HUES6 (cell line): ENCODE measurements at regions not wholly inside any gene's neighbourhood (a gene's known extent, or its start where the extent isn't known, plus 50 kb on each side); places are given as distances from the start of the nearest gene placed in this dataset.
A peak's percentile ranks its signal among the peaks of the same experiment; 100 is the strongest.

Experiments used
- H3K27ac ChIP-seq: 2 replicates; pipeline ENCODE4 v1.7.0; 2013; ENCODE audit warnings: low read depth, mild to moderate bottlenecking, low read length, inconsistent platforms
- H3K27me3 ChIP-seq: 2 replicates; pipeline ENCODE4 v1.6.1; 2013; ENCODE audit warnings: low read length; ENCODE audit not compliant: control insufficient read depth, insufficient read depth
- H3K36me3 ChIP-seq: 2 replicates; pipeline ENCODE4 v1.6.1; 2013; ENCODE audit warnings: low read length; ENCODE audit not compliant: control insufficient read depth, insufficient read depth
- H3K4me1 ChIP-seq: 2 replicates; pipeline ENCODE4 v1.6.1; 2013; ENCODE audit warnings: low read length; ENCODE audit not compliant: control insufficient read depth, insufficient read depth
- H3K4me3 ChIP-seq: 2 replicates; pipeline ENCODE4 v1.5.1; 2013; ENCODE audit warnings: low read depth, low read length
- H3K9ac ChIP-seq: one replicate; pipeline ENCODE4 v1.6.1; 2013; ENCODE audit warnings: mild to moderate bottlenecking, low read length
- H3K9me3 ChIP-seq: 2 replicates; pipeline ENCODE4 v1.6.1; 2013; ENCODE audit warnings: low read depth, low read length; ENCODE audit not compliant: control insufficient read depth, insufficient read depth

DNA sequence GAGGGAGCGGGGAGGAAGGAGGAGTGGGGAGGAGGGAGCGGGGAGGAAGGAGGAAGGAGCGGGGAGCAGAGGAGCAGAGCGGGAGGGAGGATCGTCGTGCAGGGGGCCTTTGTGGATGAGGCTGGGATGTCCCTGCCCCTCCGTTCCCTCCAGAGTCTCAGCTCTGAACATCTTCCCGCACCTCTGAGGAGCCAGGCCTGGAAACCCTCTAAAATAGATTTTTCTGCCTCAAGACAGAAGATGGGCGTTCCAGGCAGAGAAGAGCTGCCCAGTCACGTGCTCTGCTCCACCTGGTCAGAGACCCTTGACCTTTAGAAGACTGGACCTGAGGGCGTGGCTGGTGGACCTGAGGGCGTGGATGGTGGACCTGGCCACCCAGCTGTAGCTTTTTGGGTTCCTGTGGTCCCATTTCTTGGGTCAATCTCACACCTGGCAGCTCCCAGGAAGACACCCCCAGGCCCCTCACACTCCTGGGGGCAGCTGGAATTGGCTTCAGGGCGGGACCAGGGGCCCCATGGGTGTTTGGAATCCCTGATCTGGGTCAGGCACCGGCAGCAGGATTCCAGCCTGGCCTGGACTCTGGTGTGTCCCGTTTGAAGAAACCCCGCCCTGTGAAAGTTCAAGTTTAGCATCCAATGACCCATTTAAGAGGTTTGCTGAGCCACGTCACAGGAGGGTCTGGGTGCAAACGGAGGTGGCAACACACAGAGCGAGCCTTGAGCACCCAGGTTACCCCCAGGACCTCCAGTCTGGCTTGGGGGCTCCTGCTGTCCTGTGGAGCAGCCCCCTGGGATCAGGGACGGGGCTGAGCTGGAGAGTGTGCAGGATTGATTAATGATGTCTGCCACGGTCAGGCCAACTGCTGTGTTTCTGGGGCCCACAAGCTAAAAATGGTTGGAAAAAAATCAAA lies 96.9 kb upstream of the BHLHE23 start:
- peaks cover 7% of the 10 kb centered on the region for H3K4me1 ChIP-seq
- H3K9ac ChIP-seq = no peak overlapping the region
- H3K4me3 ChIP-seq = no peak overlapping the region
- H3K36me3 ChIP-seq = no peaks in the 10 kb centered on the region
- no peak overlapping the region for H3K27ac ChIP-seq
- peaks cover 62% of the 10 kb centered on the region for H3K27me3 ChIP-seq
- peaks cover 15% of the 10 kb centered on the region for H3K9me3 ChIP-seq

DNA sequence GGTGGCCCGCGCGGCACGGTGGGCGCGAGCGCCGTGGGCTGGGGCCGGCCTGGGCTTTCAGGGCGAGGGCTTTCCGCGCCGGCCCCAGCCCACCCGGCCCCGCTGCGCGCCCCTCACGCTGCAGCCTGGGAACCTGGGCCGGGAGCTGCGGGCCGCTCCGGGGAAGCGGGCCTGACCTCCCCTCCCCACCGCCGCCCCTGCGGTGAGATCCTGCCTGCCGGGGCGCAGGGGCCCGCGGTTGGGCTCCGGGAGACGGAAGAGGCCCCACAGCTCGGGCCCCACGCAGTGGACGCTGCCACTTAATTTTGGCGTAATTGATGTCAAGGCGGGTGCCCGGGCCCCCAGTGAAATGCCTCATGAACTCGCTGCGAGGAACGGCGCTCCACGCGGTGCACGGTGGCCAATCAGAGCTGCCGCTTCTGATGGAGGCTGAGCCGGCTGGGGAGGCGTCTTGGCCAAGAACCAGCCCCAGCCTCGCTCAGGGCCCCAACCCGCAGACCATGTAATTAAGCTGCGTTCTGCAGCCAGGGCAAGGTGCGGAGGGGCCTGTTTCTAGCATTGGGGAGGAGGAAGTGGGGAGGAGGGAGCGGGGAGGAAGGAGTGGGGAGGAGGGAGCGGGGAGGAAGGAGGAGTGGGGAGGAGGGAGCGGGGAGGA lies 96.1 kb upstream of the BHLHE23 start:
- Histone ChIP-seq H3K4me3 (peak overlapping the region; percentile 76), H3K9ac (no peak overlapping the region), H3K27ac (no peak overlapping the region), H3K36me3 (no peaks in the 10 kb centered on the region), H3K4me1 (peaks cover 7% of the 10 kb centered on the region), H3K27me3 (peaks cover 69% of the 10 kb centered on the region), H3K9me3 (peaks cover 9% of the 10 kb centered on the region)

DNA sequence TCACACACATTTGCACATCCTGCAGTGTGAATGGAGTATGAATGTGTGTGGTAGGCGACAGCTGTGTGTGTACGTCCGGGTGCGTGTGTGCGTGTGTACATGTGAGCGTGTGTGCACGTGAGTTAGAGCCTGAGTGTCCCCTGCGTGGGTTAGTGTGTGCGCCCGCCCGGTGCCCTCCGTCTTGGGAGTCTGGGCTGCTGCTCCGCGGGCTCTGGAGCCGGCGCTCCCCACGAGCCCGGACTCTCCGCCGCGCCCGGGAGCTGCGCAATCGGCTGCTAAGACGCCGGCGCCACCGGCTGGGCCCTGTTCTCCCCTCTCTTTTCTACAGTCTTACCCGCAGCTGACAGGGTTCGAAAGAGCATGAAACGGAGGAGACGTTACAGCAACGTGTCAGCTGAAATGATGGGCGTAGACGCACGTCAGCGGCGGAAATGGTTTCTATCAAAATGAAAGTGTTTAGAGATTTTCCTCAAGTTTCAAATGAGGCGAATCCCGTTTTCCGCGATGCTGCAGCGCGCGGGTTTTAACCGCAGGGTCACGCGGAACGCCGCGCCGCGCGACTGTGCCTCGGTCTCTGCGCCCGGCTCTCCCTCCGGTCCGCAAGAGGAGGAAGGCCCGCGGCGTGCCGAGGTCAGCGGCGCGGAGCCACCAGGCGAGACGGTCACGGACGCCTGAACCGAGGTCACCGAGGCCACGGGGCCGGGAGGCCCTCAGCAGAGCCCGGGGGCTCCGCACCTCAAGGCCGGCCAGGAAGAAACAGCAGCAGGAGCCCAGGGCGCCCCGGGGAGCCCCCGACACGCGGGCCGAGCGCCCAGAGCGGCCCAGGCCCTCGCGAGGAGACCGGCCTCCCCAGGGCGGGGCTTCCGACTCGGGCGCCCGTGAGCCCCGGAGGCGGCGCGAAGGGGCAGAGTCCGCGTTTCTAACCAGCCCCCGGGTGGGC lies 95.3 kb upstream of the BHLHE23 start:
- peak overlapping the region; percentile 4 for H3K9ac ChIP-seq
- H3K4me1 ChIP-seq = peaks cover 7% of the 10 kb centered on the region
- H3K27me3 ChIP-seq = peaks cover 76% of the 10 kb centered on the region
- H3K4me3 ChIP-seq = peak overlapping the region; percentile 76
- no peaks in the 10 kb centered on the region for H3K36me3 ChIP-seq
- peaks cover 4% of the 10 kb centered on the region for H3K9me3 ChIP-seq
- H3K27ac ChIP-seq = no peak overlapping the region

DNA sequence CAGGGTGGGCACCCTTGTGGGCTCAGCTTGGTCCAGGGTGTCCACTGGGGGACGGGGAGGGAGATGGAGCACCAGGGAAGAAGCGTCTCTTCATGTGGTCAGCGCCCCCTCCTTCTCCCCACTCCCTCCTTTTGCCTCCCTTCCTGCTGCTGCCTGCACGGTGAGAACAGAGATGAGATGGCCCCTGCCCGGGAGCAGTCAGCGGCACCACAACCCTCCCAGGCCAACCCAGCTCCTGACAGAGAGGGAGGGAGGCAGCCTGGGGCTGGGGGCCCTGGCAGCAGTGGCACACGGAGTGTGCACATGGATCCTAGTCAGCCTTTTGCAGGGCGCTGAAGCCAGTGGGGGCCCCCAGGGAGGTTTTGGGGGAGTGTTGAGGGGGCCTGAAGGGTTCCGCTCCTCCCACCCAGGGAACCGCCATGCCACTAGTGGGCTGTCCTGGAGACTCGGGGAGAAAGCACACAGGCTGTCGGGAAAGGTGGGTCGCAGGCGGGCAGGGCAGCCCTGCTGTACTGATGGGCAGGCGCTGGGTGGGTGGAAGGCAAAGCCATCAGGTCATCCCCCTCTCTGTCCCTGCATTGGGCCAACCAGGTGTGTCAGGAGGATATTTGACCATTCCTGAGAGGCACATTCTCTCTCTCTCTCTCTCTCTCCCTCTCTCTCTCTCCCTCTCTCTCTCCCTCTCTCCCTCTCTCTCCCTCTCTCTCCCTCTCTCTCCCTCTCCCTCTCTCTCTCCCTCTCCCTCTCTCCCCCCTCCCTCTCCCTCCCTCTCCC lies 94.3 kb upstream of the BHLHE23 start:
- H3K36me3 ChIP-seq = no peaks in the 10 kb centered on the region
- H3K4me3 ChIP-seq = peak overlapping the region; percentile 76
- no peak overlapping the region for H3K9ac ChIP-seq
- H3K27me3 ChIP-seq = peaks cover 85% of the 10 kb centered on the region
- no peak overlapping the region for H3K27ac ChIP-seq
- peaks cover 7% of the 10 kb centered on the region for H3K4me1 ChIP-seq
- H3K9me3 ChIP-seq = no peaks in the 10 kb centered on the region

DNA sequence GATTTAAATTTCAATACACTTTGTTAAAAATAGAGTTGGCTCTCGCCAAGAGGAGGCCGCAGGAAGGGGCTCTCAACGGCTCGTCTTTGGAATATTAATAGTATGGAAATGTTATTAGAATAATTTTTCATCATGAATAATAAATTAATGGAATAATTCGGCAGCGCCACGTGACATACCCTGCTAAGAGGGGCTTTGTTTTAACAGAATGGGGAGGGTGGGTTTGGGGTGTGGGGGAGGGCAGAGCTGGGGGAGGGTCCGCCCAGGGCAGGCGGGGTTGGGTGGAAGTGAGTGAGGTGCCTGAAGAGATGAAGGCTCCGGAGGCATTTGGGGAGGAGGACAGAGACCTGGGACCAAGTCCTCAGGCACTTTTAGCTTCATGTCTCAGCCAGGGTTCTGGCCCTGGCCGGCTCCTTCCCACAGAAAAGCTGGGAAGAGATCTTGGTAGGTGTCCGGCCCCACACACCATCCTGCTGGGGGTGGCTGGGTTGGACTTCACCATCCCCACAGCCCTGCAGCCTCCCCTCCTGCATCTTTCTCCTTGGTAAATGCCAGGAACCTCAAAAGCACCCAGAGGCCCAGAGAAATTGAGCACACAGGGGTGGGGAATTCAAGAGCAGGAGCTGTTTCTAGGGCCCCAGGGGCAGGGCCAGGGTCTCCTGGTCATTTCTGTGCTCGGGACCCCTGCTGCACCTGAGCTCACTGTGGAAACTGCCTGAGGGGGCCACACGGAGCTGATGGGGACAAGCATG lies 93.6 kb upstream of the BHLHE23 start:
- peaks cover 85% of the 10 kb centered on the region for H3K27me3 ChIP-seq
- H3K36me3 ChIP-seq = no peaks in the 10 kb centered on the region
- H3K9ac ChIP-seq = no peak overlapping the region
- H3K27ac ChIP-seq = no peak overlapping the region
- no peaks in the 10 kb centered on the region for H3K9me3 ChIP-seq
- H3K4me1 ChIP-seq = peaks cover 7% of the 10 kb centered on the region
- peak overlapping the region; percentile 18; the same call in 1 of the 2 replicates for H3K4me3 ChIP-seq

DNA sequence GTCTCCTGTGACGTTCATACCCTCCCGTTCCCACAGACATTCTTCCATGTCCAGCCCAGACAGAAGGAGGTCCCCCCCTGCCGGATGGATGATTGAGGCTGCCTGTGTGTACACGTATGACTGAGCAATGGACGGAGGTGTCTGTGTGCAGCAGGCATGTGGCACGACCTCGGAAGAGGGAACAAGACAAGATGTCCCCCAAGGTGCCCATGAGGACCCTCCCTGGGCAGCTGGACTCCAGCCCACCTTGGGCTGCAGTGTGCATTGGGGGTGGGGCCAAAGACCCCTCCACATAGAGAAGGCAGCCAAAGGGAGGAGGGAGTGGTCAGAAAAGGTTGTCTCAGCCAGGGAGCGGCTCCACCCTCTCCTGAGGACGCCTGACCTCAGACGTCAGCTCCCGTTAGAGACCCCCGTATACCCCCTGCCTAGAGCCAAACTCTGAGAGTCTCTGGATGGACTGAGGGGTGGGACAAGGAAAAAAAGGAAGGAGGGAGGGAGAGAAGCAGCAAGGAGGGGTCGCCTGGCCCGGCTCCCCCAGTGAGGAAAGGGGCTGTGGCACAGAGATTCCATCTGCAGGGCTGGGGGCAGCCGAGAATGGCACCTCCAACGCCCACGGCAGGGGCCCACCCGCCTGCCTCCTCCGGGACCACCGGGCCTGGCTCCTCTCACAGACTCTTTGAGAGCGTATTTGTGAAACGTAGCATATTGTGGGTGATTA lies 92.9 kb upstream of the BHLHE23 start:
- Histone ChIP-seq H3K27ac (no peak overlapping the region), H3K36me3 (no peaks in the 10 kb centered on the region), H3K9me3 (no peaks in the 10 kb centered on the region), H3K4me3 (no peak overlapping the region), H3K4me1 (peaks cover 7% of the 10 kb centered on the region), H3K9ac (no peak overlapping the region), H3K27me3 (peaks cover 85% of the 10 kb centered on the region)

DNA sequence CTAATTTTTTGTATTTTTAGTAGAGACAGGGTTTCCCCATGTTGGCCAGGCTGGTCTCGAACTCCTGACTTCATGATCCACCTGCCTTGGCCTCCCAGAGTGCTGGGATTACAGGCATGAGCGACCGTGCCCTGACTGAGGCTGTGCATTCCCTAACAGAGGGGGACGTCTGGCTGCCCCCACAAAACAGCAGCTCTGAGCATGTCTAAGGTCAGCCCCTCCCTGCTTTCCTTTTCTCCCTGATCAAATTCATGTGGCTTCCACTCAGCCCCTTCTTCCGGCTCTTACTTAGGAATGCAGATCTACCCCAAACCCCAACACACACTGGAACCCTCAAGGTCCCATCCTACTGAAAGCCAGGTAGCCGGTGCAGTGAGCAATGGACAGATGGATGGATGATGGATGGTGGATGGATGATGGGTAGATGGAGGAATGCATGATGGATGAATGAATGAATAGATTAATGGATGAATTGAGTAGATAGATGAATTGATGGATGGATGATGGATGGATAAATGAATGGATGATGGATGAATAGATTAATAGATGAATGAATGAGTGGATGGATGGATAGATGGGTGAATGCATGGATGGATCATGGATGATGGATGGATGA lies 91.5 kb upstream of the BHLHE23 start:
- H3K9me3 ChIP-seq = no peaks in the 10 kb centered on the region

DNA sequence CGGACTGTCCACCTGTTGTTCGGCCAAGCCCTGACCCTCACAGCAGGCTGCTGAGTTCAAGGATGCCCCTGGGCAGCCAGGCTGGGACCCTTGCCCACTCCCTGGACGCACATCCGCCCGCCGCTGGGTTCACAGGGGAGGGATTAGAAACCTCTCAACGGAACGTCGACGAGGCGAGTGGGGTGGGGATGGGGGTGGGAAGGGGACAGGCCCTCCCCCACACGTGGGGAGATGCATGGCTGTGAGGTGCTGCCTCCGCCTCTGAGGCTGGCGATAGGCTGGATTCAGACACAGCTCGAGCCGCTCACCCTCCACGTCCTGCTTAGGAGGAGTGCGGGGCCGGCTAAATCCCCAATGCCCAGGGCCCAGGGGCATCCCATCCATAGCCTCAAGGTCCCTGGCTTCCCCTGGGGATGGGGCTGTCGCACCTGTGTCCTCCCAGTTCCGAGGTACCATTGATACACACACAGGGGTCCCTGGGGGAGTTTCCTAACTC lies 90.6 kb upstream of the BHLHE23 start:
- Histone ChIP-seq H3K36me3 (no peaks in the 10 kb centered on the region), H3K4me1 (peaks cover 7% of the 10 kb centered on the region), H3K9me3 (no peaks in the 10 kb centered on the region), H3K27me3 (peaks cover 74% of the 10 kb centered on the region), H3K9ac (no peak overlapping the region), H3K27ac (no peak overlapping the region), H3K4me3 (no peak overlapping the region)

More for the DNA sequence above, 91.5 kb upstream of the BHLHE23 start:
- no peaks in the 10 kb centered on the region for H3K36me3 ChIP-seq
- no peak overlapping the region for H3K4me3 ChIP-seq
- H3K4me1 ChIP-seq = peaks cover 7% of the 10 kb centered on the region
- no peak overlapping the region for H3K9ac ChIP-seq
- H3K27ac ChIP-seq = no peak overlapping the region
- peaks cover 77% of the 10 kb centered on the region for H3K27me3 ChIP-seq

DNA sequence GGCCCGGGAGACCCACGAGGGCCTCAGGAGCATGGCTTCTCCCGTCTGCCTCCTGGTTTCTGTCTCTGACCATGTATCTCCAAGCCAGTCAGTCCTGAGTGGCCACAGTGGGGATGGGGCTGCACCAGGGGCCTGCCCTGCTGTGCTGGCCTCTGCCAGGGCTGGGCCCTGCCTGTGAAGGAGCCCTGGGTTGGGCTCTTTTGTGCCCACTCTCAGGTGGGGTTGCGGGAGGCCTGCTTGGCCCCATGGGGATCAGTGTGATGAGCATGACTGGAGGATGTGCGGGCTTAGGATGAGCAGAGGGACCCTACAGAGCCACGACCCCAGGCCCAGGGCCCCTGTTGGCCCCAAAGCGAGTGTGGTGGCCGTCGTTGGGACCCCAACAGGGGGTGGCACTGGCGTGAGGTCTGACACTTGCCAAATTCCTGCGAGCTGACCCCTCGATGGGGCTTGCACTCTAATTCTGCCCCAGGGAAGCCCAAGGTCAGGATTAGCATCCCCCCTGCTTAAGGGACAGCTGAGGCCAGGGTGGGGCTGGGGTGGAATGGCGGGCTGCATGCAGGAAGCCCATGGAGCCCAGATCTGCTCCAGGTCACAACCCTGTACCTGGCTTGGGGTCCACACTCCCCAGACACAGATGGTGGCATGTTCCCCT lies 90.0 kb upstream of the BHLHE23 start:
- Histone ChIP-seq H3K9me3 (no peaks in the 10 kb centered on the region), H3K4me1 (peaks cover 7% of the 10 kb centered on the region), H3K4me3 (no peak overlapping the region), H3K27me3 (peaks cover 68% of the 10 kb centered on the region), H3K27ac (no peak overlapping the region), H3K9ac (no peak overlapping the region), H3K36me3 (no peaks in the 10 kb centered on the region)
